Cardiac septum (tissue), 1 donor: ENCODE measurements at regions not wholly inside any gene's neighbourhood (a gene's known extent, or its start where the extent isn't known, plus 50 kb on each side); places are given as distances from the start of the nearest gene placed in this dataset.
"Not testable (repeated sequence)": the region's sequence is repeated elsewhere in the genome, so short reads cannot be mapped to it uniquely, and the experiment has no call there.

Experiments
- DNase-seq: peaks from one replicate; pipeline ENCODE4 v3.0.0-alpha.2; 2020; ENCODE audit warnings: low spot score
- intact Hi-C: fragments of 100-400 bp; cut with DNase I; formaldehyde crosslinking; loops from one replicate; pipeline ENCODE4 v1.14.0; 2022
- donor health status: DM: no; HTN: no; CAD: no.

- intact Hi-C loops, result no loop called here
- no peak for DNase-seq
Observed at GRCh38 chr17:6274310-6274709, 160.6 kb downstream of the AIPL1 start.

- no peak for DNase-seq
- intact Hi-C loops, result no loop called here
Observed at GRCh38 chr17:6269478-6269877, 165.4 kb downstream of the AIPL1 start.

GRCh38 chr17:6261466-6261865, 173.5 kb downstream of the AIPL1 start:
- intact Hi-C loops, result no loop called here

DNA sequence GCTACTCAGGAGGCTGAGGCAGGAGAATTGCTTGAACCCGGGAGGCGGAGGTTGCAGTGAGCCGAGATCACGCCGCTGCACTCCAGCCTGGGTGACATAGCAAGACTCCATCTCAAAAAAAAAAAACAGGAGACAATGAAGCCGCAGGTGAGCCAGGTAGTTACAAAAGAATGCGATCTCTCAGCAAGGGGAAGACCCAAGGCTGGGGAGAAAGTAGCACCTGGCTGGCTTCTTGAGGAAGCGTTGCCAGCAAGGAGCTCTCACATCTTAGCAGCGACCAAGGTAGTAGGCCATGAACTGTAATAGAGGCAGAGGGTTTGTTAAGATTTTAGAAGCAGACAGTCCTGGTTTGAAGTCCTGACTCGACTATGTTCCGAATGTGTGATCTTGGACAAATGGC, 175.0 kb downstream of the AIPL1 start:
- intact Hi-C loops, result no loop called here
- DNase-seq, result no peak

More at GRCh38 chr17:6261466-6261865, 173.5 kb downstream of the AIPL1 start:
- no peak for DNase-seq

- no peak for DNase-seq
- intact Hi-C loops, result no loop called here
Observed at GRCh38 chr17:6257336-6257735, 177.6 kb downstream of the AIPL1 start.

- no peak for DNase-seq
- intact Hi-C loops, result no loop called here
Observed at GRCh38 chr17:6255322-6255721, 179.6 kb downstream of the AIPL1 start.

GRCh38 chr17:6254036-6254435, 180.9 kb downstream of the AIPL1 start:
- DNase-seq, result no peak
- intact Hi-C loops, result no loop called here

- intact Hi-C loops, DNase-seq: not testable (repeated sequence)
Observed at GRCh38 chr17:6251640-6252039, 181.5 kb downstream of the WSCD1 start.

- no peak for DNase-seq
Observed at GRCh38 chr17:6249732-6250131, 179.6 kb downstream of the WSCD1 start.

DNA sequence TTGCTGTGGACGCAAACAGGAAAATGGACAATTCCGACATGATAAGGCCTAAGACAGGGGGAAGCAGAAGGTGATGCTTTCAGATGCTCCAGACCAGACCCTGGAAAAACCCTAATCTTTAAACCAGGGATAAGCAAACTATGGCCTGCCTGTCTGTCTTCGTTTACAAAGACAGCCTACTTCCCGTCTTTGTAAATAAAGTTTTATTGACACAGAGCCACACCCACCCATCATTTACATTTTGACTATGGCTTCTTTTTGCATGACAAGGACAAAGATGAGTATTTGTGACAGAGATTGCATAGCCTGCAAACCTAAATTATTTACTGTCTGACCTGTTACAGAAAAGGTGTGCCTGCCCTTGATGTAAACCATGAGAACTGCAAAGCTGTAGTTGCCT, 177.9 kb downstream of the WSCD1 start:
- intact Hi-C loops, result no loop called here
- no peak for DNase-seq

More at GRCh38 chr17:6249732-6250131, 179.6 kb downstream of the WSCD1 start:
- intact Hi-C loops, result no loop called here

DNA sequence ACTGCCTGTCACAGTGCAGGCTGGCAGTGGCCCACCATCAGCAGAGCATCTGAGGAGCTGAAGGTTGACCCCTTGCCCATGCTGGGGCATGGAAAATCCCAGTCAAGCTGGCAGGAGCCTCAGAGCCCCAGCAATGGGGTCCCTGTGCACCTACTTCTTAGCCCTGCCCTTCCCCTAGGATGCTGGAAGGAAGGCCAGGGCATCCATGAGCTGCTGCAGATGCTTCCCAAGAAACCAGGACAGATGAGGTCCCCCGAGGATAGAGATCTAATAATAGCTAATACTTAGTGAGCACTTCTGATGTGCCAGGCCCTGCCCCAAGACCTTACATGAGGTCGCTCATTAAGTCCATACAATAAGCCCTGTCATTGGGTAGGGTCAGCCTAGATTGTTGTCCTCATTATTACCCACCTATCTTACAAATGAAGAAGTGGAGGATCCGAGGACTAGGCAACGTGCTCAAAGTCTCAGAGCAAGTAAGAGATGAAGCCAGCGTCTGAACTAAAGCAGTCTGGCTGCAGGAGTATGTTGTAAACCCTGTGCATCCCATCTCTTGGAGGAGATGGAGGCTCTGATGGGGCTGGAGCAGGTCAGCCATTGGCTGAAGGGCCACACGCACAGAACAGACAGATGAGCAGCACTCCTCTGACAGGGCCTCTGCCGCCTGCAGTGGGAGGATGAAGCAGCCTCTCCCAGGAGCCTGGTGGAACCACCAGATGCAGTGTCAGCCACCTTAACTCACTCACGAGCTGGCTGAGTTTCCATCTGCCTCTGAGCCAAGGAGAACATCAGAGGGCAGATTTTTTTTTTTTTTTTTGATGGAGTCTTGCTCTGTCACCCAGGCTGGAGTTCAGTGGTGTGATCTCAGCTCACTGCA, 175.4 kb downstream of the WSCD1 start:
- DNase-seq, result no peak

GRCh38 chr17:6244796-6245195, 174.6 kb downstream of the WSCD1 start:
- intact Hi-C loops, result no loop called here
- DNase-seq, result no peak

More for the DNA sequence above, 175.4 kb downstream of the WSCD1 start:
- intact Hi-C loops, result no loop called here

DNA sequence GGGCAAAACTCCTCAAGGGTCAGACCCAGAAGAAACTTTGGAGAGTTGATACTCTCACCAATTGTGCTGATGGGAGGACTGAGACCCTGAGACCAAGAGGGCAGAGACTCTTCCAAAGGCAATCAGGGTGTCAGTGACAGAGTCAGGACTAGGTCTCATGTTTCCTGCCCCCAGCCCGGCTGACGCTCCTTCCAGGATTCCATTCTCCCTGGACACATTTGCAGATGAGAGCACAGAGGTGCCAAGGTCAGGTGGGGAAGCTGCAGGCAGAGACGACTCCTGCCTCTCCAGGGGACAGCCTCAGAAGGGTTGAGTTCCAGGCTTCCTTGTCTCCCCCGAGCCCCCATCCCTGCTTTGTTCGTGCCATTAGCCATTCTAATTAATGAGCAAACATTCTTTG, 174.1 kb downstream of the WSCD1 start:
- intact Hi-C loops, result no loop called here
- DNase-seq, result no peak

GRCh38 chr17:6243186-6243585, 173.0 kb downstream of the WSCD1 start:
- DNase-seq, result no peak
- intact Hi-C loops, result no loop called here

- intact Hi-C loops, result no loop called here
- no peak for DNase-seq
Observed at GRCh38 chr17:6241996-6242395, 171.8 kb downstream of the WSCD1 start.

DNA sequence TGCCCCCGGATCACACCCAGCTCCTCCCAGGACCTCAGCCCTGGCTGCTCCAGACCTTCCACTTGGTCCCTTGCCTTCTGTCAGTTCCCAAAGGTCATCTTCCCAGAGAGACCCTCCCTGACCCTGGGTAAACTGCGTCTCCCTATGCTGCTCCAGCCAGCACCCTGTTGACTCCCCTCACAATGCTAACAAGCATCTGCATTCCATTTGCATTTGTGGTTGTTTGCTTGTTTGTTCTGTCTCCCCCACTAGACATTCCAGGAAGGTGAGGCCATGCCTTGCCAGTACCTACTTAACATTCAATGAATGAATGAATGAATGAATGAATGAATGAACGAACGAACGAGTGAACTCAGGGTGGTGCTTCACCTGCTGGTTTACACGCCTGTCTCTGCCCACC, 171.2 kb downstream of the WSCD1 start:
- no peak for DNase-seq
- intact Hi-C loops, result no loop called here

GRCh38 chr17:6240601-6241000, 170.4 kb downstream of the WSCD1 start:
- intact Hi-C loops, result no loop called here
- no peak for DNase-seq

DNA sequence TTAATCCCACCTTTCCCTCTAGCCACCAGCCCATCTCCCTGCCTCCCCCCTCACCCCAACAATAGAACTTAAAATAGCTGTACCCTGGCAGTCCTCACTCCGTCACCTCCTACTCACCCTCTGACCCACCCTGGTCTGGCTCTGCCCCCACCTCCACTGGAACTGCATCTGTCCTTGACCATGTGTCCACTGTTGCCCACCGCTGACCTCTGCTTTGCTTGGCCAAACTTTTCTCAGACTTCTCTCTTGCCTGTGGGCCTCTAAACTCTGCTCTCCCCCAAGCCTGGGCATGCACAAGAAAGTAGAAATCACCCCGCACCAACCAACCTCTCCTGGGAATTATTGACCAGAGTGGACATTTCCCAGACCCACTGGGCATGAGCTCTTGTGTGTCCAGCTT, 169.8 kb downstream of the WSCD1 start:
- intact Hi-C loops, result no loop called here
- DNase-seq, result no peak

GRCh38 chr17:6239241-6239798, 169.1 kb downstream of the WSCD1 start:
- DNase-seq, result no peak
- intact Hi-C loops, result no loop called here

DNA sequence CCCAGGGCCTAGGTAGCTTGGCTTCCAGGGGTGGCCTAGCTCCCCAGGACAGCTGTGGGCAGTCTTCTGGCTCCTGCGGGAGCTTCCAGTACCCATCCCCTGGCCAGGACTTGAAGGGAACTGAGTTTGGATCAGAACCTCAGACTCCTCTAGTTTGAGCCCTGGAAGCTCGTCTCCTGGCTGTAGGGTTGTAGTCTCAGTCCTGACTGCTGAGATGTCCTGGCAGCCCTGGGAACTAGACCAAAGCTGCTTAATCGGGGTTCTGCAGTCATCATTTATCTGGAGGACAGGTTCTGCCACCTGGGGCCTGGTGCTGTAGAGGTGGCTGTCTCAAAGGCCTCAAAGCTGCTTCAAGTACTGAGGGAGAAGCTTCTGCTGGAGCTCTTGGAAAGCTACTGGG, 163.7 kb downstream of the WSCD1 start:
- no peak for DNase-seq
- intact Hi-C loops, result no loop called here

DNA sequence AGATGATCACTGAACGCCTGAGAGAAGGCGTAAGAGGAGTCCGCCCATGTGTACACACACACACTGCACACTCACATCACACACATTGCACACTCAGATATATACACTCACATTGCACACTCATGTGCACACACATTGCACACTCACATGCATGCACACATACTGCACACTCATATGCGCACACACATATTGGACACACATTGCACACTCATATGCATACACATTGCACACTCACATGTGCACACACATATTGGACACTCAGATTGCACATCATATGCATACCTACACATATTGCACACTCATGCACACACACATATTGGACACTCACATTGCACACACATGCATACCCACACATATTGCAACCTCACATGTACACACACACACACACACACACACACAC, 163.2 kb downstream of the WSCD1 start:
- intact Hi-C loops, result no loop called here
- DNase-seq, result no peak
